ENCODE measurements at regions not wholly inside any gene's neighbourhood (a gene's known extent, or its start where the extent isn't known, plus 50 kb on each side); places are given as distances from the start of the nearest gene placed in this dataset.
A peak's percentile ranks its signal among the peaks of the same experiment; 100 is the strongest.

- DNase-seq = no peak
Measured at GRCh38 chr9:119829748-119830147, 460.5 kb upstream of the BRINP1 start.

- DNase-seq = no peak
Measured at GRCh38 chr9:119829186-119829585, 460.0 kb upstream of the BRINP1 start.

DNA sequence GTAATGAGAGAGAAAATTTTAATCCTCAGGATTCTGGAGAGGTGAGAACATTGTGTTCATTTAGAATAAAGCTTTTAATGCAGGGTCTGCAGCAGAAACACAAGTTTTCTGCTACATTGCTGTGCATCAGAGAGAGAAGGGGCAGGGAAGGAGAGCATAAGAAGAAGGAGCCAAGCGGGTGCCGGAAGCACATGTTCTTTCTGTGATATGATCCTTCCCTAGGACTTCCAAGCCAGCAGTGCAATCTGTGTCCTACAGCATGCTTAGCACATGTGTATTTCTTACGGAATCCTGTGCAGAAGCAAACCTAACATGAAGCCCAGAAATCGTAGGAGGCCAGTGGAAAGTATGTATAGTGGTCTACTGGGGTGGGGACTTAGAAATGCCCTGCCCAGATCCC lies 458.3 kb upstream of the BRINP1 start:
- no peak for DNase-seq

DNA sequence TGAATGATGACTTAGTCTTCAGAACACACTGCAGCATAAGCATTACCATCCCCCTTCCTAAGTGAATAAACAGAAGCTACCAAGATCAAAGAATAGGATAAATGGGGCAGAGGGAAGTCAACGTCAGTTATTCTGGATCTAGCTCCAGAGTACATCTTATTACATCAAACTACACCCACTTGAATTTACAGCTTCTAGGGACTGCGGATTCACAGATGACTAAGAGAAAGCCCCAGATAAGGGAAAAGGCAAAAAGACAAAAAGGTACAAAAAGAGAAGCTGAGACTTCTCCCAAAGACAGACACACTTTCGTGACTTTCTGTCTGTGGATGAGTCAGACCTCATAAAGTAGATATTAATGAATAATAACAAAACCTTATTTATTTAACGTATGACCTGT lies 457.9 kb upstream of the BRINP1 start:
- DNase-seq = no peak

DNA sequence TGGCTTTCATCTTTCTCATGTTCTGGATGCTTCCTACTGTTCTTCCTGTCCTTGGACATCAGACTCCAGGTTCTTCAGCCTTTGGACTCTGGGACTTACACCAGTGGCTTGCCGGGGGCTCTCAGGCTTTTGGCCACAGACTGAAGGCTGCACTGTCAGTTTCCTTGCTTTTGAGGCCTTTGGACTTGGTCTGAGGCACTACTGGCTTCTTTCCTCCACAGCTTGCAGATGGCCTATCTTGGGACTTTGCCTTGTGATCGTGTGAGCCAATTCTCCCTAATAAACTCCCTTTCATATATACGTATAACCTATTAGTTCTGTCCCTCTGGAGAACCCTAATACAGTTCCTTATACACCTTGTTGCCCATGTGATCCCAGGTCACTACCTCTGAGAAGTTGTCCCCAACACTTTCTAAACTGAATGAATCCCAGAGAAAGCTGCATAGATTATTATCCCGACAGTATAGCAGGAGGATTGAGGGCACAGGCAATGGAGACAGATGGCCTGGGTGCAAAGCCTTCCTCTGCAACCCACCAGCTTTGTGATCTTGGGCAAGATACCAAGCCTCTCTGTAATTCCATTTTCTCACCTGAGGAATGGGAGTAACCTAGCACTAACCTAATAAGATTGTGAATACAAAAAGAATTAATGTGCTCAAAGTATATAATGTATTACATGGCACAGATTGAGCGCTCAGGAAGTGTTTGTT lies 449.6 kb upstream of the BRINP1 start:
- no peak for DNase-seq

DNA sequence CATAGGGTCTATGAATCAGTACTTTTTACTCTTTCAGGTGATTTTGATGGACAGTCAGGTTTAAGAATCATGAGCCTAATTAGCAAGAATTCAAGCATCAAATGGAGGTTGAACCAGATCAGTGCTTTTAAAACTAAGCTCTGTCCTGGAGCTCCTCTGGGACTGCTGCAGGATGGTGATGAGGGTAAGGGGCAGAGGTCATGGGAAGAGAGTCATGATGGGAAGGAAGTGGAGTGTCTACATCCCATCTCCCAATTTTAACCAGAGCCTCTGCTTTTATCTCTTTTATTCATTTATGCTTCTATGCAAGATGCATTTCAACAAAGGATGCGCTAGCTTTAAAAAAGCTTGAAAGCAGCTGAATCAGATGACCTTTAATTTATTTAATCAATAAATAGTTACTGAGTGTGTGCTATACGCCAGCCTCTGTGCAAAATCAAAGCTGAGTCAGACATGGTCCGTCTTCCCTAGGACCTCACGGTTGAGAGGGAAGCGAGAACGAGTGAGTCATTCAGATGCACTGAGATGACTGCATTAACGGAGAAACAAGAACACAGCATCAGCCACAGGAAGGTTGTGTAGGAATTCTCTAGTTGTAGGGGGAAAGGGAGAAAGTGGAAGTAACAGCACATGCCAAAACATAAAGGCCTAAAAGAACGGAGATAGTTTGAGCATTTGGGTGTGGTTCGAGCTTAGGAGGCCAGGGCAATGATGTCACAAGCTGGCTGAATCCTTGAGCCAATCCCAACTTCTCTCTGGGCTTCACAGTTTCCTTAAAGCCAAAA lies 441.6 kb upstream of the BRINP1 start:
- DNase-seq = no peak

DNA sequence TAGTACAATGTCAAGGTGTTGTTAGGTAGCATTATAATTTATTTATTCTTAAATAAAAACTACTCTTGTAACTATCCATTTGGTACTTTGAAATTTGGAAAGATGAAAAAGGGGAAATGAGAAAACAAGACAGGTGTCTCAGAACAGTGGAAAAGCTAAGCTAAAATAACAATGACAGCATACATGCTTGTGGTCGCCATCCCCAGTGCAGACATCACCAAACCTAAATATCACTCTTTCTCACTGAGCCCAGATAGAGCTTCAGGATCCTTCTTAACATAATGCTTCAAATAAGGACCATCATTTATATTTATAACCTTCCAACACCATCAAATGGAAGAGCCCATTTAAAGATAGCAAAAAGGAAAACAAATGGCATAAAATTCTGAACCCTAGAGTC lies 434.4 kb upstream of the BRINP1 start:
- DNase-seq = no peak

DNA sequence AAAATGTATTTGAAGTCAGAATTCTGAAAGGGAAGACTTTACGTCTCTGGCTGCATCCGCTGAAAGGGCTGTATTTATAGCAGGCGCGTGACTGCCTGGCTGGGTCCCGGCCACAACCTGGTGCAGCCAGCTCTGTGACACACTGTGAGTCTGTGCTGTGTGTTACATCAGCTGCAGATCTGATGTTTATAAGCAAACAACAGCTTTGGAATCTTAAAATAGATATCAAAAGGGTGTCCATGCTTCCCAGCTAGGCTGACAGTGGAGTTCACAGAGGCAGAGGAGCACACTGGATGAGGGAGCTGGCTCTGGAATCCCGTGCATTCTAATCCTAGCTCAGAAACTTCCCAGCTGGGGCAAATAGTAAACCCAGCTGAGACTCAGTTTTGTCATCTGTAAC lies 433.4 kb upstream of the BRINP1 start:
- peak; percentile 11 for DNase-seq

DNA sequence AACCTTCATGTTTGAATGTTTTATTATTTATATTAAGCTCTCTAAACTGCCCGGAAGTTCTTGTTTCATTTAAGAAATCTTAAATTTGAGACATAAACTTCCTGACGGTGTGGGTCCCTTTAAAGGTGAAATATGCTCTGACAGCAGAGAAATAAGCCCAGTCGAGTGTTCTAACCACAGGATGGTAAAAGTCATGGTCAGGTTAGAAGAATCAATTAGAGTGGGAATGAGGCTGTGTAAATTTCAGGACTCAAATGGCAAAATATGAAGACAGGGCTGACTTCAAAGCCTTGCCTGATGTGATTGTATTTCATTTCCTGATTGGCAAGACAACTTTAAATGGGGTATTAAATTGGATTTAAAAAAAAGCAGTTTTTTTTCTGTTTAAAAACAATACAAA lies 432.9 kb upstream of the BRINP1 start:
- no peak for DNase-seq

DNA sequence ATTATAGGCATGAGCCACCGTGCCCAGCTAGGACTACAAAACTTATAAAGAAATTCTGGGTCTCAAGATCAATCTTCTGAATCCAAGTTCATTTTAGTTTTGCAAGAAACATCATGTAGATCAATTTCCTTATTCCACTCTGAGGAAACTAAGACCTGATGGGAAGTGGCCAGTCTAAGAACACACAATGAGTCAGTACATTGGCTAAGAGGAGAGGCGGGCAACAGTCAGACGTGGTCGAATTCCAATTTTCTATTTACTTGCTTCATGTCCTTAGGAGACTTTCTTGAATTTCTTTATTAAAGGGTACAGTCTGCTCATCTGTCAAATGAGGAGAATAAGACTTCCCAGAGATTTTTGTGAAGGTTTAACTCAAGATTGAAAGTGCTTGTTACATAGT lies 432.1 kb upstream of the BRINP1 start:
- no peak for DNase-seq

DNA sequence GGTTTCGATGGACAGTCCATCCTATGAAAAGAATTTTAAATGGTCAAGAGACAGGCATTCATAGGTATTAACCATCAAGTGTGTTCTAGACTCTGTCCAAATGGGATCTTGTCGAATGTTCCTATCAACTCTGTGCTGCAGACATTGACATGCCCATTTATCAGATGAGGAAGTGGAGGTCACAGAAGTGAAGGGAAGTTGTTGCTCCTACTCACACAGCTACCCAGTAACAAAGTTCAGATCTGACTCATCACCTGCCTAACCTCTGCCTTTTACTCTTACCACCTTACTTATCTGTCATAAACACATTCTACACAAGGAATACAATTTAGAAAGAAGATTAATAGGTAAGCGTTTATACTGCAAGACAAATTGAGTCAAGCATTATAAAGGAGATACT lies 426.2 kb upstream of the BRINP1 start:
- no peak for DNase-seq

- no peak for DNase-seq
Measured at GRCh38 chr9:119794836-119795235, 425.6 kb upstream of the BRINP1 start.

DNA sequence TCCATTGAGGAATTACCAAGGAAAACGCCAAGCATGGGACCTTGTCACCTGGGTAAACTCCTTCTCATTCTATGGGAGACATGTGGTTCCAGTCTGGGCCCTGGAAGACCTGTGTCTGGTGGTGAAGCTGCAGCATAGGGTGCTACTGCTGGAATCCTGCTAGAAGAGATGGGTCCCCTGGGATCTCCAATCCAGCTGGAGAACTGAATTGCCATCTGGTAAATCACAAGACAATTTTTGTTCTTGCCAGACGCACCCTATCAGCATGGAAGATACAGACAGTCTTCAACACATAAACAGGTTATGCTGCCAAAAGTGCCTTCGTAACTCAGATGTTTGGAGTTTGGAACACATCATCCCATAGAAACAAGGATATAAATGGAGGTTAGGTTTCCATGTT lies 424.0 kb upstream of the BRINP1 start:
- no peak for DNase-seq

- no peak for DNase-seq
Measured at GRCh38 chr9:119792242-119792641, 423.0 kb upstream of the BRINP1 start.

- DNase-seq = no peak
Measured at GRCh38 chr9:119789987-119790386, 420.8 kb upstream of the BRINP1 start.

DNA sequence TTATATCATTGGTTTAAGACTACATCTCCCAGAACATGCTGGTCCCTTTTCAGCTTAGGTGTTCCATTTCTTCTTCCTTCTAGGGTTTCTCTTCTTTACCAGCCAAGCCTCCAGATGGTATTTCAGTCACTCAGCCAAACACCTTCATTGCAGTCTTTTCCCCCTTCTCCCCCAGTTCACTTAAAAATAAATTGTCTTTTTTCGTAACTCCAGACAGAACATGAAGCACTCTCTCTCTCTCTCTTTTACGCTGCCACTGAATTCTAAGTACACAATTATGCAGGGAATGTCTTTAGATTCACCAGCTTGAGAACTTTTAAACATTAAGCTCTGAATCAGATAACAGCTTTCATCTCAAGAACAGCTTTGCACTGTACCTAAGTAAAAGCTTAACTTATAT lies 419.7 kb upstream of the BRINP1 start:
- DNase-seq = no peak

DNA sequence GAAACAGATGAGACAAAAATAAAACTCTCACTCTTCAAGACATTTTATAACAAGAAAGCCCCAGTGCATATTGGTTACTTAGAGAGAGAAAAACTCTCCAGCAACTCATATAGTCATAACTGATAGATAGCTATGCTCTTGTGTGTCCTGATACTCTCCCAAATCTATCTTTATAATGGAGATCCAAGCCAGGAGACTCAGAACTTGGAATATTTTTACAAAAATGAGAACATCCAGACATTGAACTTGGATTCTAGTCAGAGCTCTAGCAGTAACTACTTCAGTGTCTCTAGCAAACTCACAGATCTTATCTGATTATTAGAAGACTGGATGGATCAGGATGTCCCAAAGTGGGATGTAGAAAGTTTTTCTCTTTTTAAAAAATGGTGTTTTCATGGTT lies 412.7 kb upstream of the BRINP1 start:
- no peak for DNase-seq

DNA sequence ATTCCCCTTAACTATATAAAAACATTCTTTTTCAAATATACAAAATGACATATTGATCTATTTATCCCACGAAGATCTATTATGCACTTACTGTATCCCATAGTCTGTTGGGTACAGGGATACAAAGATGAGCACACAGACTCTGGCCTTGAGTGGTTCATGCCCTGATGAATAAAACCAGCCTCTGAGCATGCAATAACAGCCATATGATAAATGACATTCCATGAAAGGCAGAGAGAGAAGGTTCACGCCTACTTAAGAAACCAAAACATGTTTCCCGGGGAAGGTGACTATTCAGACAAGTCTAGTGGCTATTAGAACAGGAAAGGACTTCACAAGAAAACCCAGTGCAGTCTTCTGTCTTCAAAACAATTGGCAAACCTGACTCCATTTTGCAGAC lies 406.2 kb upstream of the BRINP1 start:
- no peak for DNase-seq

GRCh38 chr9:119773823-119774222 lies 404.6 kb upstream of the BRINP1 start:
- no peak for DNase-seq

- DNase-seq = peak; percentile 22
Measured at GRCh38 chr9:119771341-119771740, 402.1 kb upstream of the BRINP1 start.

- no peak for DNase-seq
Measured at GRCh38 chr9:119768266-119768665, 399.0 kb upstream of the BRINP1 start.

DNA sequence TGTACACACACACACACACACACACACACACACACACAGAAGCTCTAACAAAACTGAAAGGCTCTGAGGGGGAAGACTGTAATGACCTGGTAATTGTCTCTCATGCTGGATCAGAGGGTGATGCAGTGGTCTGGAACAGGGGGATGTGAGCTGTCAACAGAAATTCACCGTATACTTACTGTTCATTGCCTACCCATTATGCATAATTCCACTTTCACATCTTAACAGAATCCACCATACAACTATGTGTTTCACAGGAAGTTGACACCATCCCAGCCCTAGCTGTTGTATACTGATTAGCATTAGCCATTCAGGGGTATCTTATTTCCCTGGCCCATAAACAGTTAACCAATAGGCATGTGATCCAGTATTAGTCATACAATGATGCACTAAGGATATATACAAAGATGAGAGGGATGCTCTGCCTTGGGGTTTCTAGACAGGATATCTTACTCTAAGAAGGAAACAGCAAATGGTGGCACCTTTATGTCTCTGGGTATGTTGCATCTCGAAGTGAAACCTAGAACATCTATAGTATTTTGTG lies 396.5 kb upstream of the BRINP1 start:
- no peak for DNase-seq

DNA sequence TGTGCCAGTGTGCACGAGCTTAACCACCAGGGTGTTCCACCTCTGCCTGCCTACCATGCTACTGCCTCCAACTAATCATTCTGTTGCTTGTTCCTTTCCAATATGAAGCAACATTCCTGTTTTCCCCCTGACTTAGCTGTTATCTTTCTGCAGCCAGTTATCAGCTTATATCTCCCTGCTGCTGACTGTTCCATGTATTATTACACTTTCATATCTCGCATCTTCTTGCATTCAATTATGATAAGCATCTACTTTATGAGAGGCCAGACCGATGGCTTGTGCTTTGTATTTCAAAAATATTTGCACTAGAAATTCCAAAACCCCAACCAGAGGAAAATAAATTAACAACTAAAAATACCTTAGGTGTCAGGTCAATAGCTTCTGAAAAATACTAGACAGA lies 394.0 kb upstream of the BRINP1 start:
- no peak for DNase-seq

DNA sequence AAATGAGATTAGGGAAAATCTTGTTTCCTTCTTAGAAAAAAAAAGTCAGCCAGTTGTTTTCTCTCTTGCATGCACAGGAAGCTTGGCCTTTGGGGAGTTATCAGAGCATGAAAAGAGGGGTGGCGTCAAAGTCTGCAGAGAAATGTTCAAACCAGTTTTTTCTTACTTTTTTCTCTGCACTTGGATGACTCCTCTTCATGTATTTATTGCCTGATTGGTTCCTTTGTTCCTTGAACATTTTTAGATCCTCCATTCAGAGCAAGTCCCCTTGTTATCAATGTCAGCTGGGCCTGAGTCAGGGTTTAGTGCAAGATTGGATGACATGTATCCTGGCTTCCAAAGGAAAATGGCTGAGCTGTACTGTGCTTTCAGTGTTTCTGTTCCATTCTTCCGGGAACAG lies 392.6 kb upstream of the BRINP1 start:
- no peak for DNase-seq

Measured in renal pelvis (tissue), 1 donor.